ENCODE measurements at regions not wholly inside any gene's neighbourhood (a gene's known extent, or its start where the extent isn't known, plus 50 kb on each side); places are given as distances from the start of the nearest gene placed in this dataset.
"Not testable (repeated sequence)": the region's sequence is repeated elsewhere in the genome, so short reads cannot be mapped to it uniquely, and the experiment has no call there.

DNA sequence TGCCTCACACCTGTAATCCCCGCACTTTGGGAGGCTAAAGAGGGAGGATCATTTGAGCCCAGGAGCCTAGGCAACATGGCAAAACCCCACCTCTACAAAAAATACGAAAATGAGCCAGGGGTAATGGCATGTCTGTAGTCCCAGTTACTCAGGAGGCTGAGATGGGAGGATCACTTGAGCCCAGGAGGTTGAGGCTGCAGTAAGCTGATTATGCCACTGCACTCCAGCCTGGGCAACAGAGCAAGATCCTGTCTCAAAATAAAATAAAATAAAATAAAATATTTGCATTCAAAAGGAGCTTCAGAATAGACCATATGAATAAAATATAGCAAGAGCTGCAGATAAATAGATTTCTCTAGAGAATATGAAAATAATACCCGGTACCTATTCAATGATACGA lies 71.5 kb upstream of the ATF7IP2 start:
- Histone ChIP-seq H3K4me3 (no peak overlapping the region), H3K4me1 (replicated peaks) (no peaks in the 10 kb centered on the region), H3K27ac (no peak overlapping the region), H3K27me3 (replicated peaks) (no peaks in the 10 kb centered on the region), H3K9me3 (replicated peaks) (no peaks in the 10 kb centered on the region; the same call in 1 of the 2 replicates), H3K36me3 (no peaks in the 10 kb centered on the region)
- no peak for DNase-seq (ENCODE audit: low read depth in 1 of 2, low spot score in 2 of 2)

DNA sequence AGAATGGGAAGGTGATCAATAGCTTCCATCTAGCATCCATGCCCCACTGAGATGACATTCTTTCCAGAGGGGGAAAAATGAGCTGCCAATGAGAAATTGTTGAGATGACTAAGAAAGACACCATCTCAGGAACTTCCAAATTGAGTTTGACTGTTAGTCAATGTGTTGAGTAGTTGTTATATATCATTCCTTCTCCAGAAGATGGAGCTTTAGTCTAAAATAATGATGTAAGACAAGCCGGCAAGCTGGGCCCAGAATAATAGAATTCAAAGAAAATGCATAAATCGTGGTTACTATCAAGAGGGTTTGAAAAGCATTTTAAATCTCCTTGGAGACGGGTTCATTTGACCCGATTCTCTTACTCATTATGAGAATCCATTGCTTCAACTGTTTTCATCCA lies 71.0 kb upstream of the ATF7IP2 start:
- H3K9me3 ChIP-seq (replicated peaks) = no peaks in the 10 kb centered on the region; the same call in 1 of the 2 replicates
- H3K4me3 ChIP-seq = no peak overlapping the region
- H3K27ac ChIP-seq = no peak overlapping the region
- H3K4me1 ChIP-seq (replicated peaks) = no peaks in the 10 kb centered on the region
- H3K36me3 ChIP-seq = no peaks in the 10 kb centered on the region
- H3K27me3 ChIP-seq (replicated peaks) = no peaks in the 10 kb centered on the region
- DNase-seq (ENCODE audit: low read depth in 1 of 2, low spot score in 2 of 2) = no peak

DNA sequence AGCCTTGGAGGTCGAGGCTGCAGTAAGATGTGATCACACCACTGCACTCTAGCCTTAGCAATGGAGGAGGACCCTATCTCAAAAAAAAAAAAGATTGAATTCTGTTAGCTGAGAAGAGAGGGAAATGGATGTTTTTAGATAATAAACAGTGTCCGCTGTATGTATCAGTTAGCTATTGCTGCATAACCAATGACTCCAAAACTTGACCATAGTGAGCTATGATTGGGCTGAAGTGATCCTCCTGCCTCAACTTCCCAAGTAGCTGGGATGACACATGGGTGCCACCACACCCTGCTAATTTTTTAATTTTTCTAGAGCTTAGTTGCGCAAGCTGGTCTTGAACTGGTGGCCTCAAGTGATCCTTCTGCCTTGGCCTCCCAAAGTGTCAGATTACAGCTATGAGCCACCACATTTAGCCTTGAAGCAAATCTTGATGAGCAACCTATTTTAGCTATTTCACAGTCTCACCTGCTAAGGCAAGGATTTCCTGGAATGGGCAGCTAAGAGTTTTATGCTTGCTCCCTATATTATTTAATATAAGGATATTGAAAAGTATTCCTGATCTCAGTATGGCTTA lies 68.3 kb upstream of the ATF7IP2 start:
- Histone ChIP-seq H3K27me3 (replicated peaks) (no peaks in the 10 kb centered on the region), H3K4me1 (replicated peaks) (no peaks in the 10 kb centered on the region), H3K27ac (no peak overlapping the region), H3K36me3 (no peaks in the 10 kb centered on the region), H3K4me3 (no peak overlapping the region), H3K9me3 (replicated peaks) (no peaks in the 10 kb centered on the region; the same call in 1 of the 2 replicates)
- no peak for DNase-seq (ENCODE audit: low read depth in 1 of 2, low spot score in 2 of 2)

DNA sequence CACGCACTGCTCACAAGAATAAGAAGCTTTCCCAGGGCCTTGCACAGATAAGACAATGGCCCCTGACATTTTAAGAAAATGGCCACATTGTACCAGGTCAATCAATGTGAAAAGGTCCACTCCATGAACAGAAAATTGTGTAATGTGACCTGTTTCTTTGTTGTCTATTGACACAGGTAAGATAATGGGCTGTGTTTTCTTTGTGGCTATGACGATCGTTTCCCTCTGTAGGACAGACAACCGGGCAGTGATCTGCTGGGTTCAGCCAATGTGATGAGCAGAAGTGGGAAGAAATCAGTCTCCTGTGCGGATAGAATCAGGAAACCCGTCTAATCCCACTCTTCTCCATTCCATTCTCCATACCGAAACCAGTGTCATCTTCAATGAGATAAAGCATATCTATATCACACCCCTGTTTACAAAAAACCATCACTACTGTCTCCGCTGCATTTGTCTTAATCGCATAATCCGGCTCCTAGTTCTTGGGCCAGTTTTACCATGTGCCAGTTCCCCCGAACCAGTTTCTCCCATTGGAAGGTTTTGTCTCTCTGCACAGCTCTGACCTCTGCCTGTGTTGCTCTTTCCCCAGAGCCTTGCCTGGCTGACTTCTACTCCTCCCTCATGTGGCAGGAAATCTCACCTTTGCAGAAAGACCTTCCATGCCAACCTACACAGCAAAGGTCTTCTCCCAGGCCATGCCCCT lies 66.9 kb upstream of the ATF7IP2 start:
- no peak for DNase-seq (ENCODE audit: low read depth in 1 of 2, low spot score in 2 of 2)
- H3K4me1 ChIP-seq (replicated peaks) = no peaks in the 10 kb centered on the region
- H3K36me3 ChIP-seq = no peaks in the 10 kb centered on the region
- H3K4me3 ChIP-seq = no peak overlapping the region
- no peak overlapping the region for H3K27ac ChIP-seq
- no peaks in the 10 kb centered on the region; the same call in 1 of the 2 replicates for H3K9me3 ChIP-seq (replicated peaks)
- H3K27me3 ChIP-seq (replicated peaks) = no peaks in the 10 kb centered on the region

DNA sequence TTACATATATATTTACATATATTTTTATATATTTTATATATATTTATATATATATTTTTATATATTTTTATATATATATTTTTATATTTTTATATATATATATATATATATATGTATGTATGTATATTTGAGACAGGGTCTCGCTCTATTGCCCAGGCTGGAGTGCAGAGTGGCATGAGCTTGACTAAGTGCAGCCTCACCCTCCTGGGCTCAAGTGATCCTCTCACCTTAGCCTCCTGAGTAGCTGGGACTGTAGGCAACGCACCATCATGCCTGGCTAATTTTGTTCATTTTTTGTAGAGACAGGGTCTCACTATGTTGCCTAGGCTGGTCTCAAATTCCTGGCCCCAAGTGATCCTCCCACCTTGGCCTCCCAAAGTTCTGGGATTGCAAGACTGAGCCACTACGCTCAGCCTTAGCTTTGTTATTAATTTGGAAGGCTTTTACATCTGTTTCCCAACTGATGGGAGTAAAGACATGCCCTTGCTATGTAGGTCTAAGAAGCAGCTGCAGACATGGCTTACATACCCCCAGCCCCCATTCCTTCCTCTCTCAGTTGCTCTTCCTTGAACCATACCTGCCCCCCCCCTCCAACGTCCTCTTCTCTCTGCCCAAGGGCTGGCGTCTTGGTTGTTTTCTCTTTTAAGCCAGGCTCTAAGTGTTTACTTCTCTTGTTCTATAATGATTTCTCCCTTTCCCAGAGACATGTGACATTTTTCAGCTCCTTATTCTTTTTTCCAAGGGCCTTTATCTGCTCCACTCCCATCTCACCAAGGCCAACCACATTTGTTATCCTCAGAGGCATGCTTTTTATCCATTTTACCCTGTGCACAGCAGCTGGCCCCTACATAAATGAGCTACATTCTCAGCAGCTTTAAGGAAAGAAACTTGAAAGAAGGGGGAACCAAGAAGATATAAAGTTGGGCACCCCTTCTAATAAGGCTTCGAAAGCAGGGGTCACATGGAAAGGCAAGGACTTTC lies 64.2 kb upstream of the ATF7IP2 start:
- Histone ChIP-seq H3K27ac (no peak overlapping the region), H3K9me3 (replicated peaks) (no peaks in the 10 kb centered on the region; the same call in 1 of the 2 replicates), H3K4me1 (replicated peaks) (no peaks in the 10 kb centered on the region), H3K36me3 (no peaks in the 10 kb centered on the region), H3K27me3 (replicated peaks) (no peaks in the 10 kb centered on the region), H3K4me3 (no peak overlapping the region)
- no peak for DNase-seq (ENCODE audit: low read depth in 1 of 2, low spot score in 2 of 2)

DNA sequence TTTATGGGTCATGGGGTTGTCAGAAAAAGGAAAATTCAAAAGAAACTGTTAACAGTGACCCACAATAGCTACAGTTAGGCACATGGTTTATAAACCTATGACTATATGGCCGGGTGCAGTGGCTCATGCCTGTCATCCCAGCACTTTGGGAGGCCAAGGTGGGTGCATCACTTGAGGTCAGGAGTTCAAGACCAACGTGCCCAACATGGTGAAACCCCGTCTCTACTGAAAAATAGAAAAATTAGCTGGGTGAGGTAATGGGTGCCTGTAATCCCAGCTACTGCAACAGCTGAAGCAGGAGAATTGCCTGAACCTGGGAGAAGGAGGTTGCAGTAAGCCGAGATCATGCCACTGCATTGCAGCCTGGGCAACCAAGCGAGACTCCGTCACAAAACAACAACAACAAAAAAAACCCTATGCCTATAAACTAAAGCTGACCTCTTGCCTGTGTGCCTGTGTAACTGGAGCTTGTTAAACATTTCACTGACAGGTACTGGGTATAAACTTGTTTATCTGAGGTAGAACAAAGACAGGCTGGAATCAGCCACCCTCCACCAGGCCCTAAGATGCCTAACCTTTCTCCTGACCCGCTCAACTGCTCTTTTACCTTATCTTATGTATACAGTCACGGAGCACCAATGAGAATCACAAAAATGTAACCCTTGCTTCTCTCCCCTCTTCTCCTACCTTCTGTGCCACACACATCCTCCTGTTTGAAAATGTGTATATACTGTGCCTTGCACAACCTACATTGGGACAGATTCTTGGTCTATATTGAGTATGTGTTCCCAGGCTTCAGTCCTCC lies 62.9 kb upstream of the ATF7IP2 start:
- no peaks in the 10 kb centered on the region for H3K4me1 ChIP-seq (replicated peaks)
- H3K27me3 ChIP-seq (replicated peaks) = no peaks in the 10 kb centered on the region
- H3K4me3 ChIP-seq = no peak overlapping the region
- H3K9me3 ChIP-seq (replicated peaks) = no peaks in the 10 kb centered on the region
- no peak for DNase-seq (ENCODE audit: low read depth in 1 of 2, low spot score in 2 of 2)
- no peak overlapping the region for H3K27ac ChIP-seq
- H3K36me3 ChIP-seq = no peaks in the 10 kb centered on the region

DNA sequence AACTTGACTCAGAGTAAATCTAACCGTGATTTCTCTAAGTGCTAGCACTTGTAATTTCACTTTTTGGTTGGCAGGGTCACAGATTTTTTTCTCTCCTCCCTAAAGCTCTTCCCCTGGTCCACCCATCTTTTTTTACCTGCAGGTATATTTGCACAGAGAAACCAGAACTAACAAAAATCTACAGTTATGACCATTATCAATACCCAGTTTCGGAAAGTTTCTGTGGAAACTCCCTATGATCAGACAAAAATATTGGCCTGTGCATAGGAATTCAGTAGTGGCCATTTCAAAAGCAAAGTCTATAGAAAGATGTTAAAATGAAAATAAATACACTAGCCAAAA lies 62.4 kb upstream of the ATF7IP2 start:
- Histone ChIP-seq H3K27me3 (replicated peaks) (no peaks in the 10 kb centered on the region), H3K27ac (no peak overlapping the region), H3K4me1 (replicated peaks) (no peaks in the 10 kb centered on the region), H3K9me3 (replicated peaks) (no peaks in the 10 kb centered on the region; the same call in 1 of the 2 replicates), H3K36me3 (no peaks in the 10 kb centered on the region), H3K4me3 (no peak overlapping the region)
- DNase-seq (ENCODE audit: low read depth in 1 of 2, low spot score in 2 of 2) = no peak

DNA sequence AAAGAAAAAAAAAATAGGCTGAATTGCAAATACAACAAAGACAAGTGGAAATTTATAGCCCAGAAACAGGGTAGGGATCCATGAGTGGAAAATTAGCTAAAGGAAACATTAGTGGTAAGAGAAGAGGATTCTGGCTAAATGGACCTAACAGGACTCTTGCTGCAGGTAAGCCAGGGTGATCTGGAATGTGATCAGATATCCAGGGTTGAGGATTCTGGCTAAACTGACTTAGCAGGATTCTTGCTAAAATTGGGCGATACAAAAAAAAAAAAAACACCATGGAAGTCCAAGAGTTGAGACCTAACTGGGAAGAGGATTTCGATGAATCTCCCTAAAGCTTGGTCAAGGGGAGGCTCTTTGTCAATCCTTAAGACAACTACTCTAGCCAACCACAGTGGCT lies 61.7 kb upstream of the ATF7IP2 start:
- Histone ChIP-seq H3K27ac (no peak overlapping the region), H3K9me3 (replicated peaks) (no peaks in the 10 kb centered on the region; the same call in 1 of the 2 replicates), H3K27me3 (replicated peaks) (no peaks in the 10 kb centered on the region), H3K4me1 (replicated peaks) (no peaks in the 10 kb centered on the region), H3K4me3 (no peak overlapping the region), H3K36me3 (no peaks in the 10 kb centered on the region)
- DNase-seq (ENCODE audit: low read depth in 1 of 2, low spot score in 2 of 2) = no peak

DNA sequence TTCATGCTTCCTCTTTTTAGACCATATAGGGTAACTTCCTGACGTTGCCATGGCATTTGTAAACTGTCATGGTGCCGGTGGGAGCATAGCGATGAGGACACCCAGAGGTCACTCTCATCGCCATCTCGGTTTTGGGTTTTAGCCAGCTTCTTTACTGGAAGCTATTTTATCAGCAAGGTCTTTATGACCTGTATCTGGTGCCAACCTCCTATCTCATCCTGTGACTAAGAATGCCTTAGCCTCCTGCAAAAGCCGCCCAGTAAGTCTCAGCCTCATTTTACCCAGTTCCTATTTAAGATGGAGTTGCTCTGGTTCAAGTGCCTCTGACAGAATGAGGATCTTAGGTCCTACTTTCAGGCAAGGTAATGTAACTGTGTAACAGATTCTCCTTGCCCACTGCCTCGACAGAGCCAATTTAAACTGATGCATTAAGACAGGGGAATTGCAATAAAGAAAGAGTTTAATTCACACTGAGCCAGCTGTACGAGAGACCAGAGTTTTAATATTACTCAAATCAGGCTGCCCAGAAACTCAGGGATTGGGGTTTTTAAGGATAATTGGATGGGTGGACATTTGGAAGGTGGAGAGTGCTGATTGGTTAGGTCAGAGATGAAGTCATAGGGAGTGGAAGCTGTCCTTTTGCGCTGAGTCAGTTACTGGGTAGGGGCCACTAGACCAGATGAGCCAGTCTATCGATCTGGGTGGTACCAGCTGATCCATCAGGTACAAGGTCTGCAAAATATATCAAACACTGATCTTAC lies 59.9 kb upstream of the ATF7IP2 start:
- Histone ChIP-seq H3K36me3 (no peaks in the 10 kb centered on the region), H3K27ac (no peak overlapping the region), H3K4me1 (replicated peaks) (no peaks in the 10 kb centered on the region), H3K27me3 (replicated peaks) (no peaks in the 10 kb centered on the region), H3K4me3 (no peak overlapping the region), H3K9me3 (replicated peaks) (no peaks in the 10 kb centered on the region; the same call in 1 of the 2 replicates)
- no peak for DNase-seq (ENCODE audit: low read depth in 1 of 2, low spot score in 2 of 2)

DNA sequence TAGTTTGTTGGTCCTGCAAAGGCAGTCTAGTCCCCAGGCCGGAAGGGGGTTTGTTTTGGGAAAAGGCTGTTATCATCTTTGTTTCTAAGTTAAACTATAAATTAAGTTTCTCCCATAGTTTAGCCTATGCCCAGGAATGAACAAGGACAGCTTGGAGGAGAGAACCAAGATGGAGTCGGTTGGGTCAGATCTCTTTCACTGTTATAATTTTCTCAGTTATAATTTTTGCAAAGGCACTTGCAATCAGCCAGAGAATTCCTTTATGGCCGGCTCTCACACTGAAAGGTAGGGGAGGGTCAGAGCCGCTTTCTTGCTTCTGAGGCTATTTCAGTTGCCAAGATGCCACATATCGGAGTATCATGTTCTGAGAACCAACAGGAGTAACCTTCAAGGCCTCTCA lies 59.2 kb upstream of the ATF7IP2 start:
- no peak for DNase-seq (ENCODE audit: low read depth in 1 of 2, low spot score in 2 of 2)
- Histone ChIP-seq H3K9me3 (replicated peaks) (no peaks in the 10 kb centered on the region; the same call in 1 of the 2 replicates), H3K36me3 (no peaks in the 10 kb centered on the region), H3K27ac (no peak overlapping the region), H3K27me3 (replicated peaks) (no peaks in the 10 kb centered on the region), H3K4me1 (replicated peaks) (no peaks in the 10 kb centered on the region), H3K4me3 (no peak overlapping the region)

DNA sequence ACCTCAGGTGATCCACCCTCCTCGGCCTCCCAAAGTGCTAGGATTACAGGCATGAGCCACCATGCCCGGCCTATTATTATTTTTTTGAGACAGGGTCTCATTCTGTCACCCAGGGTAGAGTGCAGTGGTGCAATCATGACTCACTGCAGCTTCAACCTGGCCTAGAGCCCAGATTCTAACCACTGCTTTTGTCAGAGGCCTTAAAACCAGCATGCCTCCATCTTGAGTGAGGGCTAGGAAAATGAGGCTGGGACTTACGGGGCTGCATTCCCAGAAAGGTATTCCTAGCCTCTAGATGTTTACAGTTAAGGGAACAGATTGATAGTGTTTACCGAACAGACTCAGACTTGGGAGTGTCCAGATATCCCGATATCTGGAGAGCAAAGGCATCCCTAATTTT lies 57.6 kb upstream of the ATF7IP2 start:
- not testable (repeated sequence) for H3K4me1 ChIP-seq (replicated peaks); H3K27ac ChIP-seq; DNase-seq (ENCODE audit: low read depth in 1 of 2, low spot score in 2 of 2); H3K9me3 ChIP-seq (replicated peaks); H3K4me3 ChIP-seq; H3K36me3 ChIP-seq; H3K27me3 ChIP-seq (replicated peaks)

DNA sequence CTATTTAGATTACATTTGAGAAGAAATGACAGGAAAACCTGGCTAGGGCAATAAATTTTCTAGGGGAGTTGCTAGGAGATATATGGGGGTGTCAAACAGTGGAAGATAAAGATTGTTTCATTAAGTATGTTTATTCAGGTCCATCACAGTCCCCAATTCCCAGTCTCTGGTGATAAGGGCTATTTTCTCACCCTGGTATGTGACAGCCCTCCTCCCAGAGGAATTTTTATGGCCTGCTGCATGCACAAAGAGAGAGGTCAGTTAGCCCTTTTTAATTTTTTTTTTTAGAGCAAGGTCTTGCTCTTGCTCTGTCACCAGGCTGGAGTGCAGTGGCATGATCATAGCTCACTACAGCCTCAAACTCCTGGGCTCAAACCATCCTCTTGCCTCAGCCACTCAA lies 53.6 kb upstream of the ATF7IP2 start:
- Histone ChIP-seq H3K4me1 (replicated peaks) (no peaks in the 10 kb centered on the region), H3K27ac (no peak overlapping the region), H3K4me3 (no peak overlapping the region), H3K36me3 (no peaks in the 10 kb centered on the region), H3K9me3 (replicated peaks) (no peaks in the 10 kb centered on the region; the same call in 1 of the 2 replicates), H3K27me3 (replicated peaks) (no peaks in the 10 kb centered on the region)
- no peak for DNase-seq (ENCODE audit: low read depth in 1 of 2, low spot score in 2 of 2)

DNA sequence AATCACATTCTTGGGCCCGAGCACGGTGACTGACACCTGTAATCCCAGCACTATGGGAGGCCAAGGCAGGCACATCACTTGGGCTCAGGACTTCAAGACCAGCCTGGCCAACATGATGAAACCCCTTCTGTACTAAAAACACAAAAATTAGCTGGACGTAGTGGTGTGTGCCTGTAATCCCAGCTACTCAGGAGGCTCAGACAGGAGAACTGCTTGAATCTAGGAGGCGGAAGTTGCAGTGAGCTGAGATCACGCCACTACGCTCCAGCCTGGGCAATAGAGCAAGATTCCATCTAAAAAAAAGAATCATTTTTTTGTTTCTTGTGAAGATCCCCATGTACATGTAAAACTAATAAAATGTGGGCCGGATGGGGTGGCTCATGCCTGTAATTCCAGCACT lies 53.1 kb upstream of the ATF7IP2 start:
- no peaks in the 10 kb centered on the region for H3K27me3 ChIP-seq (replicated peaks)

More for the DNA sequence above, 53.1 kb upstream of the ATF7IP2 start:
- Histone ChIP-seq H3K4me3 (no peak overlapping the region), H3K36me3 (no peaks in the 10 kb centered on the region), H3K9me3 (replicated peaks) (no peaks in the 10 kb centered on the region; the same call in 1 of the 2 replicates), H3K4me1 (replicated peaks) (no peaks in the 10 kb centered on the region), H3K27ac (no peak overlapping the region)
- no peak for DNase-seq (ENCODE audit: low read depth in 1 of 2, low spot score in 2 of 2)

Measured in SJSA1 (cell line).